HUES64 (cell line): ENCODE measurements at regions not wholly inside any gene's neighbourhood (a gene's known extent, or its start where the extent isn't known, plus 50 kb on each side); places are given as distances from the start of the nearest gene placed in this dataset.

Experiments
- H3K27ac ChIP-seq: 2 replicates; pipeline ENCODE4 v1.7.0; 2013; ENCODE audit warnings: low read depth, low read length, inconsistent platforms
- H3K27me3 ChIP-seq: 2 replicates; pipeline ENCODE4 v1.6.1; 2013; ENCODE audit warnings: mild to moderate bottlenecking, low read length; ENCODE audit not compliant: insufficient read depth
- H3K36me3 ChIP-seq: 2 replicates; pipeline ENCODE4 v1.6.1; 2013; ENCODE audit warnings: mild to moderate bottlenecking, low read length; ENCODE audit not compliant: insufficient read depth
- H3K4me1 ChIP-seq: 2 replicates; pipeline ENCODE4 v1.6.1; 2013; ENCODE audit warnings: mild to moderate bottlenecking, low read length, moderate library complexity; ENCODE audit not compliant: insufficient read depth
- H3K4me3 ChIP-seq: 2 replicates; pipeline ENCODE4 v1.5.1; 2013; ENCODE audit warnings: mild to moderate bottlenecking, low read length, moderate library complexity
- H3K9ac ChIP-seq: 2 replicates; pipeline ENCODE4 v1.6.1; 2013; ENCODE audit warnings: mild to moderate bottlenecking, low read depth, low read length
- H3K9me3 ChIP-seq: 2 replicates; pipeline ENCODE4 v1.6.1; 2013; ENCODE audit warnings: low read depth, low read length; ENCODE audit not compliant: insufficient read depth
- WGBS: fragments of 150-250, 120-280 bp; methylation state at CpG from one replicate; pipeline ENCODE4 v1.1.7; 2013; ENCODE audit warnings: missing lambda C conversion rate; 5-methylcytosine and 5-hydroxymethylcytosine counted together

DNA sequence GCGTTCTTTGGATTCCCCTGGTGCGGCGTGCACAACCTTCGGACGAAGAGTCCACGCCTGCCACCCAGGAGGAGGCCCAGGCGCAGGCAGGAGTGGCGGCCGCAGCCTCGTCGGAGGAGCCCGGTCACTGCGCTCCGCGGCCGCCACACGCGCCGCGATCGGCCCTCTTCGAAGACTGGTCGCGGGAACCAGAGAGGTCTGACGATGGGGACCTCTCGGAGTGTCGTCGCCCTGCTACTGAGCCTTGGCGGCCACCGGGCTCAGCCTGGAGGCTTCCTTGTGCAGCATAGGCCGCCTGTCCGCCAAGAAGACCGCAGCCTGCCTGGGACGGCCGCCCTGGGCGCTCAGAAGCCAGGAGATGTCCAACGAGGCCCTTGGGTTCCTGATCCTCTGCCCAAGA lies 112.5 kb upstream of the SELENOP start:
- H3K9me3 ChIP-seq = no peaks in the 10 kb centered on the region
- no peak overlapping the region for H3K9ac ChIP-seq
- H3K36me3 ChIP-seq = no peaks in the 10 kb centered on the region
- no peak overlapping the region for H3K27ac ChIP-seq
- H3K4me1 ChIP-seq = no peaks in the 10 kb centered on the region
- H3K4me3 ChIP-seq = no peak overlapping the region
- WGBS = 97% methylated on average over 37 of the region's 37 CpGs
- no peaks in the 10 kb centered on the region for H3K27me3 ChIP-seq

DNA sequence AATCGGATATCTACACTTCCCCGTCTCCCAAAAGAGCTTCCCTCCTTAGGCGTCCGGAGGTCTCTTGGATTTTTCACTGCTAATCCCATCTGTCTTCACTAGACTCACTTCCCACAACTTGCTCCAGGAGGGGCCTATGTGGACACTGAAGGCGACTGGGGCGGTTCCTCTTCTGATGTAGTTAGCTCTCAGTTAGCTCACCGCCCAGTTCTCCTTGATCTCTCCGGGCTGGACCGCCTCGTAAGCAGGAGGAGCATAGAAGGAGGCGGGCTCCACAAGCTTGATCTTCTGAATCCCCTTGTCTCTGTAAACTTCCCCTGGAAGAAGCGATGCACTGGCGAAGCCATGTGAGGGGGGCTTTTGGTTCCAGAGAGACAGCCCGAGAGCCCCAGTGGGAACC lies 112.0 kb upstream of the SELENOP start:
- Histone ChIP-seq H3K27me3 (no peaks in the 10 kb centered on the region), H3K36me3 (no peaks in the 10 kb centered on the region), H3K4me1 (no peaks in the 10 kb centered on the region), H3K27ac (no peak overlapping the region), H3K9me3 (no peaks in the 10 kb centered on the region), H3K9ac (no peak overlapping the region), H3K4me3 (no peak overlapping the region)
- 93% methylated on average over 14 of the region's 14 CpGs for WGBS

DNA sequence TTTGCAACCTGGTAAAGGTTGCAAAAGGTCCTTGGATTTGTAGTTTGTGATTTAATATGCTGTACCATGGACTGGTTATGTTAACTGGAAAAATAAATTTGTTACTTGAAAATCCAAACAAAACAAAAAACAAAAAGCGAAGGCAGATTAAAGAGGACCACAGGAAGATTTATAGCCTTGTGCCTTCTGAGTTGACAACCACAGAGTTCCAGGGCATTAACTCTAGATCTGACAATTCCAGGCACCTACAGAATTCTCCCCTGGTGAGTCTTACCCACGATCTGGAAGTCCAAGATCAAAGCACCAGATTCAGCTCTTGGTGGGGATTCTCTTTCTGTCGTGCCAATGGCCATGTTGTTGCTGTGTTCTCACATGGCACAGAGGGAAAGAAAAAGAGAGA lies 107.9 kb upstream of the SELENOP start:
- no peaks in the 10 kb centered on the region for H3K27me3 ChIP-seq
- no peaks in the 10 kb centered on the region for H3K36me3 ChIP-seq
- no peaks in the 10 kb centered on the region for H3K4me1 ChIP-seq
- H3K9me3 ChIP-seq = no peaks in the 10 kb centered on the region
- no peak overlapping the region for H3K27ac ChIP-seq
- H3K9ac ChIP-seq = no peak overlapping the region
- H3K4me3 ChIP-seq = no peak overlapping the region
- 79% methylated on average over 3 of the region's 3 CpGs for WGBS

DNA sequence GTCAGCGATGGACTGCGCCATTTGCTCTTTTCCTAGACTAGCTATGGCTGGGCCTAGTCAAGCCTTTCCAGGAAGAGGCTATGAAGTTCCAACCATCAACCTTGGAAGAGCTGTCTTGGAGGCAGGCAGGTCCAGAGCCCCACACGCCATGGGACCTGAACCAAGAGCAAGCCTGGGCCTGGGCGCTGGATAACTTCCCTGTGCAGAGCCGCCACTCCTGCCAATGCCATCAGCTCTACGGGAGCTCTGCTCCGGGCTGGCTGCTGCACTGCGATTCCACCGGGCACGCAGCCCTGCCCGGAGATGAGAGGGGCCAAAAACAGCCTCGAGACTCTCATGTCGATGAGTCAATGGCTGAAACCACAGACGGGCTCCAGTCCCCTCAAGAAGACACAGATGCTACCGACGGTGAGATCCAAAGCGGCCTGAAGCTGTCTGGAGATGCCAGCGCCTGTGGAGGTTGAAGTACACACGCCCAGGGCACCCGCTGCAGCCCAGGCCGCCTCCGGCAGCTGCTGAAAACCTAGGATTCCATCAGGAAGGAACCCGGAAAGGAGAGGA lies 103.7 kb upstream of the SELENOP start:
- Histone ChIP-seq H3K4me3 (no peak overlapping the region), H3K36me3 (no peaks in the 10 kb centered on the region), H3K27me3 (no peaks in the 10 kb centered on the region), H3K4me1 (no peaks in the 10 kb centered on the region), H3K27ac (no peak overlapping the region), H3K9me3 (no peaks in the 10 kb centered on the region), H3K9ac (no peak overlapping the region)
- 89% methylated on average over 23 of the region's 23 CpGs for WGBS

DNA sequence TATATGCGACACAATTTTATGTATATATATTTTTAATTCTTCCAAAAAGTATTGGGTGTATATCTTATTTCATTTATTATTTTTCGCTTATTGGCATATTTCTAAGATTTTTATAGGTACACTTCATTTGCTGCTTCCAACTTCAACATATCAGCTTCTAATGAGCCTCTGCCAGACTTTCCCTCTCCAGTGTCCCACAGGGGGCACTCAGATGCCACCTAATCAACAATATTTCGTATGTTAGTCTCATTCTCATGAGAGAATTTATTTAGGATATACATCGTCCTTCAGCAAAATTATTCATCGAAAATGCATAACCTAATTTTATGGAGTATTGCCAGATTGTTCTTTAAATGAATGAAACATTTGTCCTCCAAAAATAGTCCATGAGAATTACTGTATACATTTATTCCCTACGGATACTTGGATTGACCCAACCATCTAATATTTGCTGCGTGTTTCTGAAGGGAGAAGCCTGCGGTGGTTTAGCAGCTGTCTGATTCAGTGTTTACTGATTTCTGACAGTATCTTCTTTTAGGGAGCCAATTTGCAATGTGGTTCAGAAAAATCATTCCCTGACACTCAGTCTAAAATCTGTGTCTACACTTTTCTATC lies 100.6 kb upstream of the SELENOP start:
- WGBS = 91% methylated on average over 6 of the region's 8 CpGs
- Histone ChIP-seq H3K27me3 (peaks cover 18% of the 10 kb centered on the region), H3K4me3 (no peak overlapping the region), H3K4me1 (no peaks in the 10 kb centered on the region), H3K9ac (no peak overlapping the region), H3K9me3 (no peaks in the 10 kb centered on the region), H3K27ac (no peak overlapping the region), H3K36me3 (no peaks in the 10 kb centered on the region)

DNA sequence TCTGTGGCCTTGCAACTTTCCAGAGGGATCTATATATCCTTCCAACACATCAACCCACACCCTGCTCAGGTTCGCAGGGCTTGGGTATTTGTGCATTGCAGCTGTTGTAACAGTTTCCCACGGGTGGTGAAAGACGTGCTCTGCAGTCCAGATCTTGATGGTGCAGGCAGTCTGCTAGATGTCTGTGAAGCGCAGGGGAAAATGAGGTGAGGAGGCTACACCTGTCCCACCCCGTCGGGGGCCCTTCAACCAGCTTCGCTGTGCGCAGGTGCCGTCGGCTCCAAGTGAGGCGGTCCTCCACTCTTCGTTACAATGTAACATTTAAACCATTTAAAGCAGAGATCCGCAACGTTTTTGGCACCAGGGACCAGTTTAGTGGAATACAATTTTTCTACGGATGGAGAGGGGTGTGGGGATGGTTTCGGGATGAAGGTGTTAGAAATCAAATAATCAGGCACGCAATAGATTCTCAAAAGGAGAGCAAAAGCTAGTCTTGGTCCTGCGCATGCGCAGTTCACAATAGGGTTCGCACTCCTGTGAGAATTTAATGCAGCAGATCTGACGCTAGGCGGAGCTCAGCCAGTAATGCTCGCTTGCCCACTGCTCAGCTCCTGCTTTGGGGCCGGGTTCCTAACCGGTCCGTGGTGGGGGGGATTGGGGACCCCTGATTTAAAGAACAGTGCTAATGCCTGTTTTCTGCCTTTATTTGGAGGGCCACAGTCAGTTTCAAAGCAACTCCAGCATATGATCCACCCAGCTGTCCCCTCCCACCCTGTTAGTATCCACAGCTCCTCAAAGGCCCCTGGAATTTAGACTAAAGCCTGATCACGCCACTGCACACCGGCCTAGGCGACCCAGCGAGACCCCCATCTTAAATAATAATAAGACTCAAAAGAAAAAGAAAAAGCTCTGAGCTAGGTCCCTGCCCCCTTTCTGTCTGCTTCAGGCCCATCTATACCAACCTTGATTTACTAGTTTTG lies 97.1 kb upstream of the SELENOP start:
- Histone ChIP-seq H3K36me3 (no peaks in the 10 kb centered on the region), H3K27ac (no peak overlapping the region), H3K4me3 (peak overlapping the region; percentile 61), H3K4me1 (no peaks in the 10 kb centered on the region), H3K9ac (no peak overlapping the region), H3K9me3 (no peaks in the 10 kb centered on the region), H3K27me3 (peaks cover 38% of the 10 kb centered on the region)
- 16% methylated on average over 30 of the region's 30 CpGs for WGBS

DNA sequence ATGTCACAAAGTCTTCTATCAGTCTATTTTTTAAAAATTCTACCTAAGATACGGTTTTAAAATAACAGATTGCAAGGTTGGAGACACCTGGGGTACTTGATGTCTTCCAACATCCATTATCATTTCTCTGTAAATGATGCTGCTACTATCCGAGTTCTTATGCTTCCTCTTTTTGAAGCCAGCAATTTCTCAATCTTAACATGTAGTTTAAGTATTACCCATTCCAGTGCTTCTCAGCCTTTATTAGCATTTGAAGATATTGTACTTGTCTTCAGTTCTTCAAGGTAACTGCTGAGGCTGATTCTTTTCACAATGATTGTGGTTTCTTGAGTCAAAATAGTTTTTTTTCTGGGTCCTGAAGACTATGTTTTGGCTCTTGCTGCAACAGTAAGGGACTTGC lies 96.4 kb upstream of the SELENOP start:
- Histone ChIP-seq H3K4me3 (peak overlapping the region; percentile 61), H3K9me3 (no peaks in the 10 kb centered on the region), H3K4me1 (no peaks in the 10 kb centered on the region), H3K27me3 (peaks cover 38% of the 10 kb centered on the region), H3K36me3 (no peaks in the 10 kb centered on the region), H3K9ac (no peak overlapping the region), H3K27ac (no peak overlapping the region)
- WGBS = 74% methylated on average over 2 of the region's 2 CpGs

DNA sequence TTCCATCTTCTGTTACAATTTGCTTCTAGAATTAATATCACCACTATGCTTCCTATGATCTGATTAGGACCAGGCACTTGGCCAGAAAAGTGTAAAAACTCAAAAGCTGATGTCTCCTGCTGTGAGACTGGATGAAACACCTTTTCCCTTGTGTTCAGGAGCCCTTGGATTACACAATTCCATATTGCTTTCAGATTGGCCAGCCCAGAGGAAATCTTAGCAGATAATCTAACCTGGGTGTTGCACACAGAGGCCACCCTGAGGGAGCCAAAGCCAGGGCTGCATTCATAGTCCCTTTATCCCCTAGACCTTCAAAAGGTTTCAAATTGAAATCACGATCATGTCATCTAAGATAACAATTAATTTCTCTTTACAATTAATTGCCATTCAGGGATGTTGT lies 94.1 kb upstream of the SELENOP start:
- no peaks in the 10 kb centered on the region for H3K36me3 ChIP-seq
- H3K4me1 ChIP-seq = no peaks in the 10 kb centered on the region
- WGBS = 80% methylated on average over 1 of the region's 1 CpG
- no peak overlapping the region for H3K9ac ChIP-seq
- H3K27me3 ChIP-seq = peaks cover 38% of the 10 kb centered on the region
- no peak overlapping the region for H3K4me3 ChIP-seq
- no peaks in the 10 kb centered on the region for H3K9me3 ChIP-seq
- no peak overlapping the region for H3K27ac ChIP-seq

DNA sequence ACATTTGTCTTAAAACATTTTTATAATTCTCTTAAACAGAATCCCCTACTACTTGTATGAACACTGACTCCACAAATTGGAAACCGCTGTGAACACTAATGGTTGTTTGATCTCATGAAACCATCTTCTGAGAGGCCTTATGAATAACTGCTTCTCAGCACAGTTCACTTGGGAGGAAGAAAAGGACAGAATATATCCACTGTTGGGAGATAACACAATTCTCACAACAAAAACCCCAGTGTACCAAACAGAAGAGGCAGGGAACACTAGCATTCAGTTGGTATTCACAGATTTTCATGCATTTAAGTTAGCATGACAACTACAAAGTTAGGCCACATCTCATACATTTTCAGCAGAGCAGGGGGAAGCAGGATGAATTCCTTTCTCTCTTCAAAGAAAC lies 89.0 kb upstream of the SELENOP start:
- H3K27me3 ChIP-seq = peaks cover 3% of the 10 kb centered on the region
- H3K9ac ChIP-seq = no peak overlapping the region
- no peak overlapping the region for H3K27ac ChIP-seq
- no peaks in the 10 kb centered on the region for H3K4me1 ChIP-seq
- no peak overlapping the region for H3K4me3 ChIP-seq
- H3K36me3 ChIP-seq = no peaks in the 10 kb centered on the region
- no peaks in the 10 kb centered on the region for H3K9me3 ChIP-seq
- 95% methylated on average over 1 of the region's 1 CpG for WGBS

DNA sequence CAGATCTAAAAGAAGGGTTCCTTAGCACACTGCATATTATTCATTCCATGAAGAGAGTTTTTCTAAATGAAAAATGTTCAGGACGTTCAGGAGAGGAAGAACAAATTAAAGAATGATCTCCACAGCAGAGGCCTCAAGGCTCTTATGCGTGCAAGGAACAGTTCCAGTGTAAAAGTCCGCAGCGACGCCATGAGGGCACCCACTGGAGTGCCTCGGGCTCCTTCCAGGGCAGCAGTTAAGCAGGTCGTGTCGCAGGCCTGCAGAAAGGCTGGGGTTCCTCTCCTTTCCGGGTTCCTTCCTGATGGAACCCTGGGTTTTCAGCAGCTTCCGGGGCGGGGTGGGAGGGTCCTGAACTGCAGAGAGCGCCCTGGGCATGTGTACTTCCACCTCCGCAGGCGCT lies 87.1 kb upstream of the SELENOP start:
- WGBS = 95% methylated on average over 14 of the region's 14 CpGs
- Histone ChIP-seq H3K4me3 (no peak overlapping the region), H3K4me1 (no peaks in the 10 kb centered on the region), H3K27ac (no peak overlapping the region), H3K27me3 (no peaks in the 10 kb centered on the region), H3K9ac (no peak overlapping the region), H3K36me3 (no peaks in the 10 kb centered on the region), H3K9me3 (no peaks in the 10 kb centered on the region)

DNA sequence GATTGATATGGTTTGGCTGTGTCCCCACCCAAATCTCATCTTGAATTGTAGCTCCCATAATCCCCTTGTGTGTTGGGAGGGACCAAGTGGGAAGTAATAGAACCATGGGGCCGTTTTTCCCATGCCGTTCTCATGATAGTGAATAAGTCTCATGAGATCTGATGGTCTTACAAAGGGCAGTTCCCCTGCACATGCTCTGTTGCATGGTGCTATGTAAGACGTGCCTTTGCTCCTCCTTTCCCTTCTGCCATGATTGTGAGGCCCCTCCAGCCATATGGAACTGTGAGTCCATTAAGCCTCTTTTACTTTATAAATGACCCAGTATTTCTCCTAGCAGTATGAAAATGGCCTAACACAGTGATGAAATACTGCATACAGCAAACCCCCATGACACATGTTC lies 84.8 kb upstream of the SELENOP start:
- H3K36me3 ChIP-seq = no peaks in the 10 kb centered on the region
- no peaks in the 10 kb centered on the region for H3K27me3 ChIP-seq
- WGBS = 81% methylated on average over 3 of the region's 3 CpGs
- H3K27ac ChIP-seq = no peak overlapping the region
- H3K9ac ChIP-seq = no peak overlapping the region
- H3K4me3 ChIP-seq = no peak overlapping the region
- no peaks in the 10 kb centered on the region for H3K4me1 ChIP-seq
- H3K9me3 ChIP-seq = no peaks in the 10 kb centered on the region
